Upper lobe of left lung (tissue), 4 donors: ENCODE measurements at regions not wholly inside any gene's neighbourhood (a gene's known extent, or its start where the extent isn't known, plus 50 kb on each side); places are given as distances from the start of the nearest gene placed in this dataset.

ENCODE experiments used
- EP300 ChIP-seq, 4 donors: sonication (generic); formaldehyde crosslinking; IDR thresholded peaks; one replicate each; pipeline ENCODE4 v1.5.1; 2017; ENCODE audit warnings: antibody characterized with exemption in 4 of 4, control low read depth in 2 of 4
- POLR2A ChIP-seq, 4 donors: fragments of 450-650 bp; IDR thresholded peaks; one replicate each; pipeline ENCODE4 v1.5.1; 2016 to 2017; ENCODE audit warnings: antibody characterized with exemption in 4 of 4, mild to moderate bottlenecking in 2 of 4
- TF ChIP-seq, protein P1 (sequence below), 6 experiments: fragments of 450-650 bp in 4 of 6; fragments of 200-600 bp in 2 of 6; sonication (generic) in 2 of 6; IDR thresholded peaks; one replicate each; pipeline ENCODE4 v1.5.1; 2016 to 2019; ENCODE audit warnings: antibody characterized with exemption in 6 of 6

DNA sequence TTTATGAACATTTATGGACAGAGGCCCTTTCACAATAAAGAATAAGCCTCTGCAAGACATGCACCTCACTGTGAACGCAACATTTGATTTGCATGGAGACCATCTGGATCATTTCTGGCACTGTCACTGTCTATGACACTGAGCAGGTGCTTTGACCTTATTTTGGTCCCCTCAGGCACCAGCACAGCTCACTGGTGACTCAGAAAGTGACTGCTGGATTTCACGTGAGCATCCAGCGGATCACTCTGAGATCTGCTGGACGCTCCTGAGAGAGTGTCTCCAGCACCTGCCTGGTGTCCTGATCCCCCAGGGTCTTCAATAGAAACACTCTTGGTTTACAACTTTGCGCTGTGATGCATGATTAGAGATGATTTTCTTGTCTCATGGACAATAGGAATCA lies 375.7 kb downstream of the TENT5A start:
- TF ChIP-seq, protein P1, sequence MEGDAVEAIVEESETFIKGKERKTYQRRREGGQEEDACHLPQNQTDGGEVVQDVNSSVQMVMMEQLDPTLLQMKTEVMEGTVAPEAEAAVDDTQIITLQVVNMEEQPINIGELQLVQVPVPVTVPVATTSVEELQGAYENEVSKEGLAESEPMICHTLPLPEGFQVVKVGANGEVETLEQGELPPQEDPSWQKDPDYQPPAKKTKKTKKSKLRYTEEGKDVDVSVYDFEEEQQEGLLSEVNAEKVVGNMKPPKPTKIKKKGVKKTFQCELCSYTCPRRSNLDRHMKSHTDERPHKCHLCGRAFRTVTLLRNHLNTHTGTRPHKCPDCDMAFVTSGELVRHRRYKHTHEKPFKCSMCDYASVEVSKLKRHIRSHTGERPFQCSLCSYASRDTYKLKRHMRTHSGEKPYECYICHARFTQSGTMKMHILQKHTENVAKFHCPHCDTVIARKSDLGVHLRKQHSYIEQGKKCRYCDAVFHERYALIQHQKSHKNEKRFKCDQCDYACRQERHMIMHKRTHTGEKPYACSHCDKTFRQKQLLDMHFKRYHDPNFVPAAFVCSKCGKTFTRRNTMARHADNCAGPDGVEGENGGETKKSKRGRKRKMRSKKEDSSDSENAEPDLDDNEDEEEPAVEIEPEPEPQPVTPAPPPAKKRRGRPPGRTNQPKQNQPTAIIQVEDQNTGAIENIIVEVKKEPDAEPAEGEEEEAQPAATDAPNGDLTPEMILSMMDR (IDR thresholded peaks at IDR 0.05) = no peak
- TF ChIP-seq POLR2A (IDR thresholded peaks at IDR 0.05) (no peak), EP300 (IDR thresholded peaks at IDR 0.05) (no peak)
